Fibroblast of lung (primary cell): ENCODE measurements at regions not wholly inside any gene's neighbourhood (a gene's known extent, or its start where the extent isn't known, plus 50 kb on each side); places are given as distances from the start of the nearest gene placed in this dataset.

ENCODE experiments used
- CTCF ChIP-seq, 2 donors: IDR thresholded peaks in 1 of 2; conservative IDR thresholded peaks in 1 of 2; 1 replicate in 1 of 2; 2 replicates in 1 of 2; pipeline ENCODE4 v1.5.1; 2011 to 2012; ENCODE audit warnings: low read length in 2 of 2, control low read depth in 1 of 2, inconsistent platforms in 1 of 2, low read depth in 1 of 2, mild to moderate bottlenecking in 1 of 2
- EZH2 ChIP-seq: IDR thresholded peaks from 2 replicates; pipeline ENCODE4 v1.5.1; 2012; ENCODE audit warnings: low read length, control low read depth, mild to moderate bottlenecking; ENCODE audit errors: missing control alignments

DNA sequence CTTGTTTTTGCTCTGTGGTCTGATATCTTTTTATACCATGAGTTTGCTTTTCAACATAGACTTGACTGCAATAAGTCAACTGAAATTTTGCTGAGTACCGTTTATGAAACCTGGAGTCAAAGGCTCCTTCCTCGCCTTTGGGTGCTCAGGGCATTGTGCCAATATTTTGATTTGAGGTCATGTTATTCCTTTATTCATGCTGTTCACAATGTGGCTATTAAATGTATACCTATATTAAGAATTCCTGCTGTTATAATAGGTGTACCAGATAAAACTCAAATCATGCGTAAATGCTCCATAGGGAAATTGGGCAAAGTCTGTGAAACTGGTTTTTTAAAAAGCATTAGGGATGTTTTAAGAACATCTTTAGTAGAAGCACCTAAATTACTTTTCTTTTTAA is 334.0 kb upstream of the NUDT12 start:
- no peak for TF ChIP-seq CTCF (conservative IDR thresholded peaks at IDR 0.05 in 1 of 2, IDR thresholded peaks at IDR 0.05 in 1 of 2; ENCODE audit: low read depth in 1 of 2, low read length in 2 of 2)
- no peak for TF ChIP-seq EZH2
